ENCODE measurements at regions not wholly inside any gene's neighbourhood (a gene's known extent, or its start where the extent isn't known, plus 50 kb on each side); places are given as distances from the start of the nearest gene placed in this dataset.
A peak's percentile ranks its signal among the peaks of the same experiment; 100 is the strongest.
"Not testable (repeated sequence)": the region's sequence is repeated elsewhere in the genome, so short reads cannot be mapped to it uniquely, and the experiment has no call there.

DNA sequence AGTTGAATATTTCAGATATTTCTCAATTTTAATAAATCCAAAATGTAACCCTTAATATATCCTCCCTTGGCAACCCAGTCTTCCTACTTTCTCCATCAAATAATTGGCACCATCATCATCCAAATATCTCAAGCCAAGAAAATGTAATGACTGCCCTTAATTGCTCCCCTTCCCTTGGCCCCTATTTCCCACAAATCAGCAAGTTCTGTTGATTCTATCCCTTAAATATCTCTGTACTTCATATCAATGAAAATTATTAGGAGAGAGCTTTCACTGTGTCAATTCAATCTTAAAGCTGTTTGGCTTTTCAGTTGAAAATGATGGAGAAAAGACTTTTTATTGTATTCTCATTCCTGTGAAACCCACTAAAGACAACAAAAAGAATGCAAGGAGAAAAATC, 349.8 kb downstream of the HINT1 start:
- no peak for DNase-seq

DNA sequence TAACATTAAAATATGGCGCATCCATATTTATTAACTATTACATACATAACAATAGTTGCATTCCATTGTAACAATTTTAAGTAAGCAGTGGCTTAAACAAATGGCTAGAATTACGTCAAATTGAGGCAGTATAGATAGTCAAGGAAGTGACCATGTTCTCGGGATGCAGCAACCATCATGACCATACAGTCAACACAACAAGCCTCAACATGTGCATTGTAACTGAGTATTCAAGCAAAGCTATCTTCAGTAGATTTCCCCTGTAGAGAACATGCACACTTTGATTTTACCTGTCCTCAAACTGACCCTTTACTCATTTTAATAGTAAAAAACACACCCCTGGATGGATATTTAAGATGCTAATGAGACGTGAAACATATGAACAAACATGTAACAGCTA, 356.4 kb downstream of the HINT1 start:
- DNase-seq = no peak

DNA sequence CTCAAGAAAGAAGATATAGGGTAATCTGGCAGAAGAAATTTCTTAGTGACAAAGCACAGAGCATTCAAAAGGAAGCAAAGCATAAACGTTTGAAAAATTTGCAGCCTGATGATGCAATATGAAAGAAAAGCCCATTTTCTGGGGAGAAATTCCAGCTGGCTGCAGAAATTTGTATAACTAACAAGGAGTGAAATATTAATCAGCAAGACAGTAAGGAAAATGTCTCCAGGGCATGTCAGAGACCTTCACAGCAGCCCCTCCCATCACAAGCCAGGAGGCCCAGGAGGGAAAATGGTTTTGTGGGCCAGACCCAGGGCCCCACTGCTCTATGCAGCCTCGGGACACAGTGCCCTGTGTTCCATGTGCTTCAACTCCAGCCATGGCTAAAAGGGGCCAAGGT, 359.4 kb downstream of the HINT1 start:
- no peak for DNase-seq

DNA sequence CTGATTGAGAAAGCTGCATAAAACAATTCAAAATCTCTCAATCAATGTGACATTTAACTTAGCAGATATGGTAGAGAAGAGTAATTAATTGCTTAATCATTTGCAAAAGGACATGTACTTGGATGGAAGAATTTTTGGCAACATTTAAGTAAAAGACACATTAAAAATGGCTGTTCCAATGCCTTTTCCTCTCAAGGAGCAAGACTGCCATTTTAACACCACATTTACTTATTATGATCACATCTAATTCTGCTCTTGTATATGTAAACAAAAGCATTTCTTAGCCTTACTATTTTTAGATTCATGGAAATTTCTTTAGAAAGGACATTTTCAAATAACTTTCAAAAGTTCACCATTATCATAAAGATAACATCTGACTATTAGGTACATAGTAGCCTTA, 360.0 kb downstream of the HINT1 start:
- DNase-seq = no peak

DNA sequence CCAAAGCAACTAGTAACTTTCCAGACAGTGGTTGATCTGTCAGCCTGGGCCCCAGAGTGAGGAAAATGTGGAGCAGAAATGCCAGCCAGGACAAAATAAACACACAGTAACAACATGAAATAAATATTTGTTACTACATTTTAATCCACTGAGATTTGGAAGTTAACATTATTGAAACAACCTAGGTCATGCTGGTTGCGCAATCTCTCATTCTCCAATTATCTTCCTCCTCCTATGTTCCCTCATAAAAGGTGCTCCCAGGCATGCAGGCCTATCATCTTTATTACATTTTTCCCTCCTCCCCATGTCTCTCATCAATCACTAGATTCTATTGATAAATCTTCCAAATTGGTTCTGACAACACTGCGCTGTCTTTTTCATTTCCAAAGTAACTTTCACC, 363.1 kb downstream of the HINT1 start:
- DNase-seq = no peak

DNA sequence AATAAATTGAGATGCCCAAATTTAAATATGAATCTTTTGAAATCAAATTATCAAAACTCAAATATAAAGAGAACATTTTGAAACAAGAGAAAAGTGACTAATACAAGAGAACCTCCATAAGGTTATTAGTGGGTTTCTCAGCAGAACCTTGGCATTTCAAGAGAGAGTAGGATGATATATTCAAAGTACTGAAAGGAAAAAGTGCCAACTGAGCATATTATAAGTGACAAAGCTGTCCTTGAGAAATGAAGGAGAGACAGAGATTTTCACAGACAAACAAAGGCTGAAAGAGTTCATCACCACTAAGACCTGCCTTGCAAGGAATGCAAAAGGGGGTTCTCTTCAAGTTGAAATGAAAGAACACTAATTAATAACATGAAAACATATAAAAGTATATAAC, 366.0 kb downstream of the HINT1 start:
- DNase-seq = no peak

DNA sequence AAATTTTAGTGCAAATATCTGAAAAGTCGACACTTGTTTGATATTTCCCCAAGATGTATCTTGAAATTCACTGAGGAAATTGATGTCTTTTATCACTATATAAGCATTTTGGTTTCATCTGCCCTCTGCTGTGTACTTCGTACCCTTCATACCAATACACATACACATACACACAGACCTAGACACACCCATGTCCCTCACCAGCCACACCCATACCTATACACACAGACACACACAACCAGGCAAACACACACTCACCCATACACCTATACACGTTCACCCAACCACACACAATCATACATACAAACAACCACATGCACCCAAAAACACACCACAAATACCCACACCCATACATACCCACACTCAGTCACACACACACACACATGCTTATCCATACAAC, 367.8 kb downstream of the HINT1 start:
- DNase-seq = no peak

DNA sequence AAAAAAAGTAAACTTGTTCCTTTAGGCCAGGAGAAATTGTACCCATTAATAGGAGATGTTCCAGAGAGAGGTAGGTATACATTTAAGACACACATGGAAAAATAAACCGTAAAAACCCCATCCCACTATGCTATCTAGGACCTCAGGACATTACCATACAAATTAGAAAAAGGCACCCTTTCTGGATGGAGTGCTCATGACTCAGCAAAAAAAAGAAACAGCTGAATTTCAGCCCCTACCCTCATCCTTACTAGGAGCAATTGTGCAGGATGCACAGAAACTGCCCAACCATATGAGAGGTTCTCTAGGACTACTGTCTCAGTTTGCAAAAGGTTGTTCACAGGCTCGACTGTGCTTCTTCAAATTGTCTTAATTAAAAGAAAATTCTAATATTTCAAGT, 368.2 kb downstream of the HINT1 start:
- no peak for DNase-seq

DNA sequence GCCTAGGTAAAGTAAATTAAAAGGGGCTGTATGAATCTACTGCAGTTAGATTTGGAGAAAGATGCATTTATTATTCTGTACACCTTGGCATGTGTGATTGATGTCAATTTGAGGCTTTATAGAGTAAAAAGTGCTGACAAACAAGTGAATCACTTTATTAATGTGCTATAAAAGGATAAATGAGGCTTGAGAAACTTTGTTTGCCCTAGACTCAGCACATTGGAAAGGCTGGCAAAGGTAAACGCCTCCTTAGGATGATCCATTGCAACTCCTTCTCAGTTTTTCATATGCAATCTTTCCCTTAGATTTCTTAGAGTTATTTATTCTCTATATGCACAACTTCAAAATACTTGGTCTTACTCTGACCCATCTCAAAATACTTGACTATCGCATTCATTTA, 369.0 kb downstream of the HINT1 start:
- no peak for DNase-seq

DNA sequence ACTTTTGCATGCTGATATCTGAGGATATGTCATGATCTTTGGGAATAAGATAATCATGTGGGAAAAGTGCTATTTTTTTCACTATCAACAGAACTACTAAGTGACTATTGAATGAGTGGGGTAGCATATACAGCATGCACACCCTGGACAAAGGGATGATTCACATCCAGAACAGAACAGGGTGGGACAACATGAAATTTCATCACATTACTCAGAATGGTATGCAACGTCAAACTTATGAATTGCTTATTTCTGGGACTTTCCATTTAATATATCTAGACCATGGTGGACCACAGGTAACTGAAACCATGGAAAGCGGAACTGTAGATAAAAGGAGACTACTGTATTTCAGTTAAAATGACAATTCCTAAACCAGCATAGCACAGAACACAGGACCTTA, 370.0 kb downstream of the HINT1 start:
- no peak for DNase-seq

DNA sequence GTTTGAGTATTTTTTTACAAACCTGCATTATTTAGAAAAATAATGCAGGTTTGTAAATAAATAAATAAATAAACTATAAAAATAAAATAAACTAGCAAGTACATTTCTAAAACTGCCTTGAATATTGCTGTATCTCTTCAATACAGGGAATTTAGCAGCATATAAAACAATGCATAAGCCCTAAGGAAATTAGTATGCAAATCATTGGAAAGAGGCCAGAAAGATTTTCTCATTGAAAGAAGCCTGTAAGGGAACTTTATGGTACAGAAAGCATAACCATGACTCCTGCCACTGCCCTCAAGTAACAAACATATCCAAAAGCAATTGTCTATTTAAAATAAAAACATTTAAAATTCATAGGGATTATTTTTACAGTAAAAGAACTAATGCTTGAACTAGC, 387.3 kb downstream of the HINT1 start:
- DNase-seq = no peak

DNA sequence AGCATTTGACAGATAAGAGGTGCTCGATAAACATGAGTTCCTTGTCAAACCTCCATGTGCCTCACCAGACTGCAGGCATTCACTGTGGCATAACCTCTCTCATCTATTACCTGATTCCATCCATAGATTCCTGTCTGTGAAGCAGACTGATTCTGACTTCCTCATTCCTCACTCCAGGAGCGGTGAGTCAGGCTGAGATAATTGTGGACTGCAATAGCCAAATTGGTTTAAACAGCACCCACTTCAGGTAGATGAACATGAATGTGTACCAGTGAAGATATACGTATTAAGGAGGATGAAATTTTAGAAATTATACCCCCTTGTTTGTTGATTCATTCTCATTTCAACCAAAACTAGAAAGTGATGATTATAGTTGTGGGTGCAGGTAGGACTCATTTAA, 391.2 kb downstream of the HINT1 start:
- DNase-seq = no peak

DNA sequence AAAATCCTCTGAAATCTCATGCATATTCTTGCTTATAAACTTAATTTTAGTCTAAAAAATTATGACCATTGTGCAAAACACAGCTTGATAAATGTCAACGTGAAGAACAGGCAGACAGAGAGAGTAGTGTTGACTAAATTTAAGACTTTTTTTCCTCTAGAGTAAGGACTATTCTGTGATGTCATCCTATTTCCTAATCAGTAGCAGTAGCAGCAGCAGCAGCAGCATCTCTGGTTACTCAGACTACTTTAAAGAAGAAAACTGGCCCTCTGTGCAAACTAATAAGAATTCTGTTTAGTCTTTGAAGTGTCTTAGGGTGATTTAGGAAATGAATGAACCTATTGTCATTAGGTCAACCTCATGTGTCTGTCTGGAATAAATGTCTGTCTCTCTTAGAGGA, 403.0 kb downstream of the HINT1 start:
- DNase-seq = no peak

DNA sequence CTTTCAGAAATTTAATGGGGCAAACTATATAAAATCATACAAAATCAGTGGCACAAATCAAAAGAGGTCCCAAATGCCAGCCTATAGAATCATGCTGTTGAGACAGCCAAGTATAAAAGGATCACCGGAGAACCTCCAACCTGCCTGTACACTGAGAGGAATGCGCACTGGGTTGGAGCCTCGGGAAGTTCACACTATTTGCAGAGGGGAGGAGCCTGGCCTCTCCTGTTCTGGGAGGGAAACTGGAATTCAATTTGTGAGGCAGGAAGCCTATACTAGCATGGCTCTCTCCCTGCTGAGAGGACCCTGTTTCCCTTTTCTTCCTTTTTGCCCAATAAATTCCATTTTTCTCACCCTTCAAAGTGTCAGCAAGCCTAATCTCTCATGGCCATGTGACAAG, 406.0 kb downstream of the HINT1 start:
- no peak for DNase-seq

DNA sequence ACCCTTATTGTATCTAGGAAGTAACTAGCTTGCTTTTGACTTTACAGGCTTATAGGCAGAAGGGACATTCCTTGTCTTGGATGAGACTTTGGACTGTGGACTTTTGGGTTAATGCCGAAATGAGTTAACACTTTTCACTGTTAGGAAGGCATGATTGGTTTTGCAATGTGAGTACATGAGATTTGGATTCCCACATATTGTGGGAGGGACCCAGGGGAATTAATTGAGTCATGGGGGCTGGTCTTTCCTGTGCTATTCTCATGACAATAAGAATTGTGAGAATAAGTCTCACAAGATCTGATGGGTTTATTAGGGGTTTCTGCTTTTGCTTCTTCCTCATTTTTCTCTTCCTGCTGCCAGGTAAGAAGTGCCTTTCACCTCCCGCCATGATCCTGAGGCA, 417.5 kb downstream of the HINT1 start:
- no peak for DNase-seq

DNA sequence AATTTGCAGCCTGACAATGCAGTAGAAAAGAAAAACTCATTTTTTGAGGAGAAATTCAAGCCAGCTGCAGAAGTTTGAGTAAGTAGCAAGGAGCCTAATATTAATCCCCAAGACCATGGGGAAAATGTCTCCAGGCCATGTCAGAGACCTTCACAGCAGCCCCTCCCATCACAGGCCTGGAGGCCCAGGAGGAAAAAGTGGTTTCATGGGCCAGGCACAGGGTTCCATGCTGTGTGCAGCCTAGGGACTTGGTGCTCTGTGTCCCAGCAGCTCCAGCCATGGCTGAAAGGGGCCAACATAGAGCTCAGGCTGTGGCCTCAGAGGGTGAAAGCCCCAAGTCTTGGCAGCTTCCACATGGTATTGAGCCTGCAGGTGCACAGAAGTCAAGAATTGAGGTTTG, 418.4 kb downstream of the HINT1 start:
- not testable (repeated sequence) for DNase-seq

DNA sequence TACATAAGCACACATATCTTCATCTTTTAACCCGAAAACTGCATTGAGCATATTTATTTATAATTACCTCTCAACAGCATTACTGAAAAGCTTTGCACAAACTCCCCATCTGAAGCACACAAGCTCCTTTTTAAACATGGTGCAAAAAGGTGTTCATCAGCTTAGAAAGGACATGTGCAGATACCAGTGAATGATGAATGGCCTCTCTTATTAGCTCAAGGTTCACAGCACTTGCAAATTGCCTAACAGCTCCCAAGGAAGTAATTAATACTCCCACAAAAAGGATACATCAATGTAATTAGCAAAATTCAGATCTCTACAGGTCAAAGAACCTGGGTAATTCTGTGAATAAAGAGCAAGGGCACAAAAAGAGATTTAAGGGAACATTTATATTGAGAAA, 422.0 kb downstream of the HINT1 start:
- DNase-seq = no peak

DNA sequence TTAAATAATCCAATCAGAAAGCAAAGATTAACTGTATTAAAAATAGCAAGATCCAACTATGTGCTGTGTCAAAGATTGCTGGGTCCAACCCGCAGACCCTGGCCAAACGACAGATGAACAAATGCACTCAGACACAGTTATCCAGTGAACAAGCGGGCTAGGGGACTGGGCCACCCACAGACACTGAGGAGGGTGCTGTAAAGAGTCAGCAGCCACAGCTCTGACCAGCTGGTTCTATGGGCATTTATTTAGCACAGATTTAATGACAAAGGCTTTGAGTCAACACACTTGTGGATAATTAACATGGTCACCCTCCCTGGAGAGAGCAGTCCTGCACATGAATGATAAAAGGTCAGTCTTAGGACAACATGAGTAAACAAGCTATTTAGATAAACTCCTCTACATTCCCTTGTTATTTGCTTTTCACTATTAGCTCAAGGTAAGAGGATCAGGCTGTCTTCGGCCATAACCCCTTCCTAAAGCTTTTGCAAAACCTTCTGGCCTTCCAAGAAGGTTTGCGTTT, 424.9 kb downstream of the HINT1 start:
- no peak for DNase-seq

DNA sequence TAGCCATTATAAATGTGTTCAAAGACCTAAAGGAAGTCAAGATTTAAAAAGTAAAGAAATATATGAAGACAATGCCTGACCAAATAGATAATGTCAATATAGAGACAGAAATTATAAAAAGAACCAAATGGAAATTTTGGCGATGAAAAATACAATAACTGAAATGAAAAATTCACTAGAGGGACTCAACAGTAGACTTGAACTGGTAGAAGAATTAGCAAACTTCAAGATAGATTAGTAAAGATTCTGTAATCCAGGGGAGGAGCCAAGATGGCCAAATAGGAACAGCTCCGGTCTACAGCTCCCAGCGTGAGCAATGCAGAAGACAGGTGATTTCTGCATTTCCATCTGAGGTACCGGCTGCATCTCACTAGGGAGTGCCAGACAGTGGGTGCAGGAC, 433.2 kb downstream of the HINT1 start:
- DNase-seq = no peak

DNA sequence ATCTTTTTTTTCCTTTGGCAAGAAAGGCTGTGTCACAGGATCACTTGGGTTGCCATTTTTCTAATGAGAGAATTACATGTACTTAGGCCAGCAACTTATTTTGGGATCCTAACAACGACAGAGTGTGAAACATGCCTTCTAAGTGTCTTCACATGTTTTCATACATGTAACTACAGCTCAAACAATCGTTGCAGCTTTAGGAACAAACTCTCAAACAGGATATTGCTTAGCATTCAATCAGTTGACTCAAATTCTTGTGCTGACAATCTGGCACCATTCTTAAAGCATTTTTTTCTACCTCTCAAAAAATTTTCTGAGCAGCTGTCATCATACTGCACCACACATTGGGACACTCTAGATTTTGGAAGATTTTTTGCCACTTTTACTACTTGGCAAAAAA, 435.5 kb downstream of the HINT1 start:
- no peak for DNase-seq

DNA sequence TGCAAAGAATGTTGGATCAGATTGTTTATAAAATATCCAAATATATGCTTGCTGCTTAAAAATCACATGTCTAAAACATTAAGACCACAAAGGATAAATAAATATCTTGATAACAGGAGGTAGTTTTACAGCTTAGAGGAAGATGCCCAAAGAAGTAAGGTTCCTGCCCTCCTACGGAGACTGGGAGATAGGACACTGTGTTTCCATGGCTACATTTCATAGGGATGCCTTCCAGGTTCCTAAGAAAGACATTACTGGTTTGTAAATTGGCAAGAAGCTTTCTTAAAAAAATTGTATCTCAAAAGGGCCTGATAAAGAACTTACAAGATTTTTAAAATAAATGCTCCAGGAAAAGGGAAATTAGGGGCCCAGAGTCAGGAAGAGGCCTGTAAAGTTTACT, 437.2 kb downstream of the HINT1 start:
- no peak for DNase-seq

DNA sequence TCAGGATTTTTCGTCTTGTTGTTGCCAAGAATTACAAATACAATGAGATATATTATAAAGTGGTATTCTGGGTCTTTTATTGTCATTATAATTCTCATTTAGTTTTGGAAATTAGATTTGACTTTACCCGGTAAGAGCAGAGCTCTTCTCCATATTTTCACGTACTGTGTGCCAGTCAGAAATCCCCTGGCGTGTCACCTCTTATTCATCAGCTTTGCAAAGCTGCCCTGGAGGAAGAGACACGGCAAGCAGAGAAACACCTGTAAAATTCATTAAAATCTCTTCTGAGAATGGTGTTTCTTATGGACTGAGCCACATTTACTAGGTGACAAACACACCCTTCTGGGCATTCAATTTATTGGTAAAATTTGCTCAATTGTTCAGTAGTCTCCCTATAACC, 440.4 kb downstream of the HINT1 start:
- DNase-seq = no peak

DNA sequence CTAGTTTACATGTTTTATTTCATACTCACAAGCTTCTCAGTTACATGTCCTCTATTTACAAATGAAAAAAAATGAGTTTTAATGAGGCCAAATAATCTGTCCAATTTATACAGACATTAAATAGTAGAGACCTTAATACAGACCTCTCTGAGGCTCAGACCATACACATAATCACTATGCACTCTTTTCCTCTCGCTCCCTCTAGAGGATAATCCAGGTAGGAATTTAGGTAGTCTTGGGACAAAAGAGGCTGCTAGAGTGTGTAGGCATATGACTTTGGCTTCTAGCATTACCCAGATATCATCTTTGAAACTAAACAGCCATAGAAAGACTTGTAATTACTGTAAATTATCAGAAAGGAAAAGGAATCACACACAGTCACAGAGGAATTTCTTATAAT, 444.7 kb downstream of the HINT1 start:
- DNase-seq = peak; percentile 46

DNA sequence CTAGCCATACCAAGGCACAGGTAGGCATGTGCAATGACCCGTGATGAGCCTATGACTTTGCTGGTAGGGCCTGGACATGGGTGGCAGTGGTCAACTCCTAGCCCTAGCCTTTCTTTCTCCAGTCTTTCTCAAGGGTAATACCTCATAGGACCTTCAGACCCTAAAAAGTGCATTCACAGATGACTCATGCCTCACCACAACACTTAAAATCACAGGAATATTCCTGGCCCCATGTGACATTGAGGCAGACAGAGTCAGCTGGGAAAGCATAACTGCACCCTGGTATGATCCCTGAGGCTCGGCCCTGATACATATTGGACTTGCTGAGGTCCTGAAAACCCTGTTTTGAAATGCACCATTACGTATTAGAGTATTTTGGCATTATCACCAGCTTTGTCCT, 449.5 kb downstream of the HINT1 start:
- no peak for DNase-seq

DNA sequence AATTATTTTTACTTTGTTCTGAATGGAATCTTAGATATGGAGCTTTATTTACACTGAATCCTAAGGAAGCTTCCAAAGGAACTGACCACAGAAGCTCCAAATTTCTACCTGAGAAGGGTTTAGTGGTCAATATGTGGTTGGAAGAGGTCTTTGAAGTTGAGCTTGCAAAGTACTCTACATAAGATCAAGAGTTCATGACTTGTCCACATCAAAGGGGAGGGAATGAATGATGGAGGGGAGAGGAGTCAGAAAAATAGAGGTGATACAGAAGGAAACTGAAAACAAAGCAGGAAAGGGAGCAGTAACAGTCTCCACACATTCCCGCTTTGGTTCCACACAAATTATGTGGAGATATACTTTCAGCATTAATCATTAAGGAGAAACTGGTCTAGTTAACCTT, 450.9 kb downstream of the HINT1 start:
- no peak for DNase-seq

DNA sequence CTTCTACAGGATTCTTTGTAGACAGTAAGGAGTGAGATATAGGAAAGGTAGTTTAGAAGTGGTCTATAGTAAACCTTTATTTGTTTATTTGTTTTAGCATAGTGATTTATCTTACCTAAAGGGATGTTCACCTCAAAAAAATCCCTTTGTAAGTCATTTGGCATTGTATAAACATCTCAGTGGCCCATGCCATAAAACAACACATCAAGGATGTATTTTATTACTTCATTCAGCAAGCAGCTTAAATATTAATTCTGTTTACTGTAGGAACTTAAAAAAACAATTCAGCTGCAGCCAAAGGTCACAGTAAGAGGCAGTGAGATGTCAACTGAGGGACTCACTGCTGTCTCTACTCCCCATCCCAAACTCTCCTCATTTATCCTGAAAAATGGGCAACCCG, 452.7 kb downstream of the HINT1 start:
- DNase-seq = no peak

All from dermis blood vessel endothelial cell (primary cell).